ACC112 (cell line): ENCODE measurements at regions not wholly inside any gene's neighbourhood (a gene's known extent, or its start where the extent isn't known, plus 50 kb on each side); places are given as distances from the start of the nearest gene placed in this dataset.

ENCODE experiments used
- H2AFZ ChIP-seq: fragments of 200-600 bp; sonication (generic); one replicate; pipeline ENCODE4 v1.6.0; 2017; ENCODE audit warnings: antibody characterized with exemption, low read length; ENCODE audit not compliant: unreplicated experiment
- H3K27ac ChIP-seq: fragments of 200-600 bp; sonication (generic); 2 replicates; pipeline ENCODE4 v1.5.1; 2014; ENCODE audit warnings: low read depth, mild to moderate bottlenecking, antibody characterized with exemption, low read length, moderate library complexity
- H3K27me3 ChIP-seq: fragments of 200-600 bp; sonication (generic); 2 replicates; pipeline ENCODE4 v1.6.1; 2014; ENCODE audit warnings: mild to moderate bottlenecking, antibody characterized with exemption, low read length, moderate library complexity, mixed read lengths; ENCODE audit not compliant: insufficient read depth
- H3K36me3 ChIP-seq: fragments of 200-600 bp; sonication (generic); 2 replicates; pipeline ENCODE4 v1.6.1; 2016; ENCODE audit warnings: mild to moderate bottlenecking, antibody characterized with exemption, low read length, moderate library complexity, mixed read lengths; ENCODE audit not compliant: insufficient read depth
- H3K4me1 ChIP-seq: fragments of 200-600 bp; sonication (generic); one replicate; pipeline ENCODE4 v1.6.1; 2016; ENCODE audit warnings: low read length, mixed read lengths; ENCODE audit not compliant: insufficient read depth, unreplicated experiment, control insufficient read depth
- H3K4me3 ChIP-seq: fragments of 200-600 bp; sonication (generic); 2 replicates; pipeline ENCODE4 v1.5.1; 2014; ENCODE audit warnings: mild to moderate bottlenecking, low read depth, low read length
- H3K79me2 ChIP-seq: fragments of 200-600 bp; sonication (generic); one replicate; pipeline ENCODE4 v1.6.0; 2016; ENCODE audit warnings: low read length; ENCODE audit not compliant: control insufficient read depth, unreplicated experiment, insufficient read depth

GRCh38 chr3:150146991-150147761 lies 176.5 kb upstream of the PFN2 start:
- Histone ChIP-seq H3K4me1 (peaks cover 48% of the 10 kb centered on the region), H3K4me3 (peak overlapping the region; percentile 48; the same call in 1 of the 2 replicates), H2AFZ (peak overlapping the region; percentile 16), H3K27ac (peak overlapping the region; percentile 94), H3K36me3 (no peaks in the 10 kb centered on the region), H3K27me3 (no peaks in the 10 kb centered on the region), H3K79me2 (no peaks in the 10 kb centered on the region)

DNA sequence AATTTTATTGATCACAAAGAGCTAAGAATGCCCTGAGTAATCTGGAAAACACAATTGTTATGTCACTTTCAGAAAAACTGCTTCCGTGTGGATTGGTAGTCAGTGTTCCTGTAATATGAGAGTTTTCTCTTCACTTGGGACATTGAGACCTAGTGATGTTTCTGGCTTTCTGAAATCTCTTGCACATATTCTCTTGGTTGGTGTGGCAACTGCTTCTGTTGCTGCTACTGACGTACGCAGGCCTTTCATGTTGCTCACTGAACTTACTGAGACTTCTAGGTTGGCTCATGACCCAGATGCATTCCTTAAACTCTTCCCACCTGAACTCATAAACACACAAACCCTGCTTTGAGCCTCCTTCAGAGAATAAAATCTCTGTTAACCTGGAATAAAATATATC lies 175.0 kb upstream of the PFN2 start:
- H3K4me1 ChIP-seq = peaks cover 44% of the 10 kb centered on the region
- no peak overlapping the region for H3K4me3 ChIP-seq
- H3K79me2 ChIP-seq = no peaks in the 10 kb centered on the region
- no peaks in the 10 kb centered on the region for H3K27me3 ChIP-seq
- H3K27ac ChIP-seq = no peak overlapping the region
- H3K36me3 ChIP-seq = no peaks in the 10 kb centered on the region
- no peak overlapping the region for H2AFZ ChIP-seq

DNA sequence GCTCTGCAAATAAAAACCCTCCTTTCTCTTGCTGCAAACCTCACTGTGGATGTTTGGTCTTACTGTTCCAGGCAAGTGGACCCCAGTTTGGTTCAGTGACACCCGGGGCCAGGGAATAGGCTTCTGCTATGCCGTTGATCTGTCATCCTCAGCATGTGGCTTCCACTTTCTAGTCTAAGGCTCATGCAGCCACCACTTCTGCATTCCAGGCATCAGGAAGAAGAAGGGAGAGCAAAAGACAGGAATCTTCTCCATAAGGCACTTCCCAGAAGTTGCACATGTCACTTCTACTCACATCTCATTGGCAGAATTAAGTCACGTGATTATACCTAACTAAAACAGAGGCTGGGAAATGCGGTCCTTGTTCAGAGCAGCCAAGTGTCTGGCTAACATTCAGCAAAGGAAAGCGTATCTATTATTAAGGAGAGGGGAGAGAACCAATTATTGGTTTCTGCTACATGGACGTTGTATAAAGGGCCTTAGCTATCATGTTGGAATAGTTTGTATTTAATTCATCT lies 173.6 kb upstream of the PFN2 start:
- Histone ChIP-seq H2AFZ (no peak overlapping the region), H3K79me2 (no peaks in the 10 kb centered on the region), H3K36me3 (no peaks in the 10 kb centered on the region), H3K27ac (no peak overlapping the region), H3K4me1 (peaks cover 32% of the 10 kb centered on the region), H3K4me3 (no peak overlapping the region), H3K27me3 (no peaks in the 10 kb centered on the region)

- Histone ChIP-seq H3K4me3 (no peak overlapping the region), H3K4me1 (peaks cover 19% of the 10 kb centered on the region), H2AFZ (no peak overlapping the region)
Measured at GRCh38 chr3:150142936-150143335, 172.2 kb upstream of the PFN2 start.

DNA sequence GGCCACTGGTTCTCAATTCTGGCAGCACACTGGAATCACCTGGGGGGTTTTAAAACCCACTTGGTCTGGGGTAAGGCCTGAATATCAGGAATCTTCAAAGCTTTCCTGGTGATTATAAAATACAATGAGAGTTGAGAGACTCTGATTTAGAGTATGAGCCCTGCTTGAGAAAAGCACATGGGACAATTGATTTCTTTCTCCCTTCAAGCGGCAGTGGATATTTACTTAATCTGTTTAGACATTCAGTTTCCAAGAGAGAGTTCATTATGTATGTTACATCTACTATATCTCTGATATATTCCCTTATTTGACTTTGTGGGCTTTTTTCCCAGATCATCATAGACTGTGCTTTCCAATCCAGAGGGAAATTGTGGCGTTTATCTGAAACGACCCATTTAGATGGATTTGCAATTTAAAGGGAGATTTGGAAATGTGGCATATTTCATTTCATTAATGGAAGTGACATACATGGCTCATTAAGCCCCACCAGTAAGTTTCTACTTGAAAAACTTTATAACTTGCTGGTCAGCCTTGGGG lies 171.2 kb upstream of the PFN2 start:
- peaks cover 8% of the 10 kb centered on the region for H3K4me1 ChIP-seq
- H2AFZ ChIP-seq = no peak overlapping the region
- no peaks in the 10 kb centered on the region for H3K79me2 ChIP-seq
- no peaks in the 10 kb centered on the region for H3K27me3 ChIP-seq
- H3K4me3 ChIP-seq = no peak overlapping the region
- H3K27ac ChIP-seq = no peak overlapping the region
- H3K36me3 ChIP-seq = no peaks in the 10 kb centered on the region

More at GRCh38 chr3:150142936-150143335, 172.2 kb upstream of the PFN2 start:
- Histone ChIP-seq H3K27me3 (no peaks in the 10 kb centered on the region), H3K79me2 (no peaks in the 10 kb centered on the region), H3K27ac (no peak overlapping the region), H3K36me3 (no peaks in the 10 kb centered on the region)

GRCh38 chr3:150140614-150141321 lies 170.1 kb upstream of the PFN2 start:
- Histone ChIP-seq H3K4me1 (no peaks in the 10 kb centered on the region), H3K27ac (no peak overlapping the region), H3K79me2 (no peaks in the 10 kb centered on the region), H3K36me3 (no peaks in the 10 kb centered on the region), H3K27me3 (no peaks in the 10 kb centered on the region), H2AFZ (no peak overlapping the region), H3K4me3 (no peak overlapping the region)

DNA sequence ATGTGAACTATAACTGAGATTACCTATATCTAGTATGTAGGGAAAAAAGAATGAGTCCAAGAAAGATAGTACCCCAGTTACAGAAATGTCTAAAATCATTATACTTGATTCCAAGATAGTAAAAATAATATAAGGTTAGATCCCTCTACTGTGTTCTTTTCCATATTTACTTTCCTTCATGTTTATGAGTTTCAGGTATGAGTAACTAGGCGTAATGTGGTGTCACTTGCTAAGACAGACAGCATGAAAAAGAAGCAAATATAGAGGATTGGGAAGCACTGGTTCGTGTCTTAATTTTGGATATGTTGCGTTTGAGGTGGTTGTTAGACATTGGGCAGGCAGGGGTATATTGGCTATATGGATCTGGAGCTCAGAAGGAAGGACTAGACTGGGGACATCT lies 168.1 kb upstream of the PFN2 start:
- Histone ChIP-seq H2AFZ (no peak overlapping the region), H3K27me3 (no peaks in the 10 kb centered on the region), H3K36me3 (no peaks in the 10 kb centered on the region), H3K79me2 (no peaks in the 10 kb centered on the region), H3K4me1 (no peaks in the 10 kb centered on the region), H3K4me3 (no peak overlapping the region), H3K27ac (no peak overlapping the region)

GRCh38 chr3:150136242-150136641 lies 165.5 kb upstream of the PFN2 start:
- Histone ChIP-seq H3K36me3 (no peaks in the 10 kb centered on the region), H3K79me2 (no peaks in the 10 kb centered on the region), H3K4me3 (no peak overlapping the region), H3K4me1 (no peaks in the 10 kb centered on the region), H2AFZ (no peak overlapping the region), H3K27me3 (no peaks in the 10 kb centered on the region), H3K27ac (no peak overlapping the region)

DNA sequence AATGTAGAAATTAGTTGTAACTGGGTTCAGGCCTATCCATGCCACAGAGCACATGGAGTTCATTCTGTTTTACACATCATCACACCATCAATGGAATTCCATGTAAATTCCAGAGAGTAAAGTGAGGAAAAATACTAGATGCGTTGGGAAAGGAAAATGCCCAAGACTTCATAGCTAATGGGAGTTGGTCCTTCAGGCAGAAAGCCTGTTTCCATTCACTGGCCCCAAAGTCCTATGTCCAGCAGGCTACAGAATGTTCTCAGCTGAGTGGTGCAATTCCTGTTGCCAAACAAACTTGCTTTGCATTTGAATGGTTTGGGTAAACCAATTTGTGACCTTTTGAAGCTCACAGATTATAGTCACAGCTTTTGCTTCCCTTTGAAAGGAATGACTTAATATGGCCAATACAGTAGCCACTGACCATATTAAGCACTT lies 164.6 kb upstream of the PFN2 start:
- no peaks in the 10 kb centered on the region for H3K4me1 ChIP-seq
- H3K27ac ChIP-seq = no peak overlapping the region
- H3K4me3 ChIP-seq = no peak overlapping the region
- H3K27me3 ChIP-seq = no peaks in the 10 kb centered on the region
- H2AFZ ChIP-seq = no peak overlapping the region
- H3K36me3 ChIP-seq = no peaks in the 10 kb centered on the region
- H3K79me2 ChIP-seq = no peaks in the 10 kb centered on the region

DNA sequence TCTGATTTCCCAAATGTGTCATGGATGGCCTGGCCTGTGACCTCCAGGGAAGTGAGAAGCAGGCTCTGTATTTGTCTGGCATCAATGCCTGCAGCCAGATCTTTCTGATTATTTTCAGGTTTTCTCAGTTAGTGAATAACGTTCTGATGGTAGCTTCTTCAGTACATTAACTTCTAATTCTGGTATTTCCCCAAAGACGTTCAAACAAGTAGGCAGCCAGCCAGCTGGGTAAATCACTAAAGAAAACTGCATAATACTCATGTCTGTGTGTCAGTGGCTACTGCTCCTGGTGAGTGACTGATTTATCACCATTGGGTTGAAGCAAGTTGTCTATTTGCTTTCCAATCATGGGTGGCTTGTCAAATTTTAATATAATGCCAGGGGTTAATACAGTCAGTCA lies 162.6 kb upstream of the PFN2 start:
- no peak overlapping the region for H2AFZ ChIP-seq
- no peaks in the 10 kb centered on the region for H3K27me3 ChIP-seq
- no peaks in the 10 kb centered on the region for H3K36me3 ChIP-seq
- H3K4me1 ChIP-seq = no peaks in the 10 kb centered on the region
- H3K79me2 ChIP-seq = no peaks in the 10 kb centered on the region
- H3K4me3 ChIP-seq = no peak overlapping the region
- H3K27ac ChIP-seq = no peak overlapping the region
